Common myeloid progenitor, CD34-positive (primary cell): ENCODE measurements at regions not wholly inside any gene's neighbourhood (a gene's known extent, or its start where the extent isn't known, plus 50 kb on each side); places are given as distances from the start of the nearest gene placed in this dataset.
A peak's percentile ranks its signal among the peaks of the same experiment; 100 is the strongest.
"Not testable (repeated sequence)": the region's sequence is repeated elsewhere in the genome, so short reads cannot be mapped to it uniquely, and the experiment has no call there.

Source experiments
- CTCF ChIA-PET: fragments of 350-600 bp; sonication (Branson Sonifier 250); formaldehyde crosslinking; loops from one replicate; lab custom pipeline; 2021; ENCODE audit warnings: antibody characterized with exemption; lab: Charles Lee
- POLR2A ChIA-PET: fragments of 350-600 bp; sonication (Branson Sonifier 250); formaldehyde crosslinking; loops from one replicate; lab custom pipeline; 2021; ENCODE audit warnings: antibody characterized with exemption; lab: Charles Lee
- DNase-seq, 3 donors: peaks; one replicate each; pipeline versions ENCODE4 v3.0.0 to v3.0.0-alpha.2; 2013
- H3K27ac ChIP-seq, 2 experiments: 1 replicate in 1 of 2; 2 replicates in 1 of 2; pipeline ENCODE4 v1.7.0; 2013; ENCODE audit warnings: inconsistent platforms in 2 of 2, low read length in 2 of 2, mild to moderate bottlenecking in 2 of 2, low read depth in 1 of 2, moderate library complexity in 1 of 2; ENCODE audit not compliant: severe bottlenecking in 2 of 2, insufficient read depth in 1 of 2, poor library complexity in 1 of 2
- H3K27me3 ChIP-seq, 5 experiments: replicated peaks in 2 of 5; 1 replicate in 3 of 5; 2 replicates in 2 of 5; pipeline versions ENCODE4 v1.6.1 to v1.7.0; 2013; ENCODE audit warnings: low read length in 4 of 5, mild to moderate bottlenecking in 2 of 5, moderate library complexity in 2 of 5, inconsistent platforms in 1 of 5; ENCODE audit not compliant: insufficient read depth in 5 of 5, control insufficient read depth in 4 of 5
- H3K36me3 ChIP-seq, 4 experiments: 1 replicate in 2 of 4; 2 replicates in 2 of 4; pipeline versions ENCODE4 v1.6.1 to v1.7.0; 2013; ENCODE audit warnings: low read length in 3 of 4, control low read depth in 1 of 4, mild to moderate bottlenecking in 1 of 4; ENCODE audit not compliant: control insufficient read depth in 4 of 4, insufficient read depth in 4 of 4
- H3K4me1 ChIP-seq, 4 experiments: 1 replicate in 3 of 4; 2 replicates in 1 of 4; pipeline versions ENCODE4 v1.6.1 to v1.7.1; 2013; ENCODE audit warnings: low read length in 3 of 4, mild to moderate bottlenecking in 3 of 4, control low read depth in 1 of 4, inconsistent platforms in 1 of 4, moderate library complexity in 1 of 4; ENCODE audit not compliant: control insufficient read depth in 4 of 4, insufficient read depth in 4 of 4; ENCODE audit errors: control extremely low read depth in 1 of 4
- H3K4me3 ChIP-seq, 7 experiments: 1 replicate in 4 of 7; 2 replicates in 3 of 7; pipeline versions ENCODE4 v1.5.1 to v1.7.0; 2013; ENCODE audit warnings: mild to moderate bottlenecking in 7 of 7, low read length in 6 of 7, moderate library complexity in 6 of 7, inconsistent platforms in 2 of 7, low read depth in 2 of 7, control low read depth in 1 of 7; ENCODE audit not compliant: insufficient read depth in 4 of 7, control insufficient read depth in 1 of 7; ENCODE audit errors: extremely low read depth in 1 of 7
- H3K9me3 ChIP-seq, 5 experiments: 1 replicate in 4 of 5; 2 replicates in 1 of 5; pipeline versions ENCODE4 v1.6.1 to v1.7.1; 2013; ENCODE audit warnings: low read length in 4 of 5, mild to moderate bottlenecking in 2 of 5, inconsistent platforms in 1 of 5, low read depth in 1 of 5, moderate library complexity in 1 of 5; ENCODE audit not compliant: control insufficient read depth in 4 of 5, insufficient read depth in 2 of 5; ENCODE audit errors: control extremely low read depth in 1 of 5
- WGBS: methylation state at CpG from one replicate; pipeline ENCODE4 v1.1.5; 2013; ENCODE audit not compliant: insufficient coverage; 5-methylcytosine and 5-hydroxymethylcytosine counted together

GRCh38 chr19:29887442-29887855, 54.6 kb upstream of the URI1 start:
- Histone ChIP-seq H3K36me3 (no peaks in the 10 kb centered on the region), H3K4me3 (peak overlapping the region in 2 of 7 experiments; percentile 28 to 37), H3K27ac (no peak overlapping the region), H3K9me3 (no peaks in the 10 kb centered on the region), H3K27me3 (no peaks in the 10 kb centered on the region), H3K4me1 (peaks cover 3 to 32% (median 27%) of the 10 kb centered on the region in 4 experiments)
- CTCF ChIA-PET: interaction anchor here (0.9 to 3.7 kb wide), 9 partner anchors 9 to 127 kb away, joined by 3 to 11 read pairs (median 7); no protein-coding TSS in a partner anchor
- DNase-seq: peak; percentile 76 to 91 (median 85)
- 0% methylated on average over 2 of the region's 2 CpGs for WGBS
- POLR2A ChIA-PET: interaction anchor here (1.5 kb wide), 1 partner anchor 55 kb away, joined by 9 read pairs; the partner anchor contains the start of gene URI1

DNA sequence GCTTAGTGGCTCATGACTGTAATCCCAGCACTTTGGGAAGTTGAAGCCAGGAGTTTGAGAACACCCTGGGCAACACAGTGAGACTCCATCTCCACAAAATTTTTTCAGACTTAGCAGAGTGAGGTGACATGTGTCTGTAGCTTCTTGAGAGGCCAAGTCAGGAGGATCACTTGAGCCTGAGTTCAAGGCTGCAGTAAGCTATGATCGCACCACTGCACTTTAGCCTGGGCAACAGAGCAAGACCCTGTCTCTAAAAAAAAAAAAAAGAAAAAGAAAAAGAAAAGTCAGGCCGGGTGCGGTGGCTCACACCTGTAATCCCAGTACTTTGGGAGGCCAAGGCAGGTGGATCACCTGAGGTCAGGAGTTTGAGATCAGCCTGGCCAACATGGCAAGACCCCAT, 54.0 kb upstream of the URI1 start:
- not testable (repeated sequence) for H3K27ac ChIP-seq, H3K27me3 ChIP-seq, H3K9me3 ChIP-seq, H3K36me3 ChIP-seq, DNase-seq
- CTCF ChIA-PET: interaction anchor here (0.6 to 3.7 kb wide), 9 partner anchors 8 to 128 kb away, joined by 3 to 11 read pairs (median 3); no protein-coding TSS in a partner anchor
- peak overlapping the region in 1 of 7 experiments; percentile 26 for H3K4me3 ChIP-seq
- POLR2A ChIA-PET: interaction anchor here (0.7 to 1.5 kb wide), 2 partner anchors 7 to 54 kb away, joined by 3 to 9 read pairs; partner anchors contain the start of gene URI1
- peaks cover 3 to 32% (median 27%) of the 10 kb centered on the region in 4 experiments for H3K4me1 ChIP-seq
- WGBS: 100% methylated on average over 1 of the region's 3 CpGs

DNA sequence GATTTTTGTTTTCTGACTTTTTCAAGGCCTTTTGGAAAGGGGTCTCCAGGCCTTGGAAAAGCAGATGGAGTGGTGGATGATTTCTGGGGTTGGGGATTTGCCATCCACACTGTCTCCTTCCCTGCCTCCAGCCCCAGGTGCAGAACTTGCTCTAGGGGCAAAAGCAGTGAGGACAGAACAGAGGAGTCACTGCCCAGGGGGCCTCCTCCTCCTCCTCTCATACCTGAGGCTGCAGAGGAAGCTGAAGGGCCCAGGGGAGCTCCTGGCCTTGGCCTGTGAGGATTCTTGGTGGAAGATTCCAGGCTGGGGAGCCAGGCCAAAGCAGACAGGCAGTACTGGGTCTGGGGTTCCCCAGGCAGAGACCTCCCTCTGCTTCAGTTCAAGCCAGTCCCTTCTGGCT, 52.3 kb upstream of the URI1 start:
- no peak overlapping the region for H3K27ac ChIP-seq
- H3K9me3 ChIP-seq: no peaks in the 10 kb centered on the region
- ChIA-PET POLR2A (no interaction called here), CTCF (no interaction called here)
- no peaks in the 10 kb centered on the region for H3K27me3 ChIP-seq
- no peak overlapping the region for H3K4me3 ChIP-seq
- no peak for DNase-seq
- H3K4me1 ChIP-seq: peaks cover 6 to 44% (median 41%) of the 10 kb centered on the region in 4 experiments
- no peaks in the 10 kb centered on the region for H3K36me3 ChIP-seq

DNA sequence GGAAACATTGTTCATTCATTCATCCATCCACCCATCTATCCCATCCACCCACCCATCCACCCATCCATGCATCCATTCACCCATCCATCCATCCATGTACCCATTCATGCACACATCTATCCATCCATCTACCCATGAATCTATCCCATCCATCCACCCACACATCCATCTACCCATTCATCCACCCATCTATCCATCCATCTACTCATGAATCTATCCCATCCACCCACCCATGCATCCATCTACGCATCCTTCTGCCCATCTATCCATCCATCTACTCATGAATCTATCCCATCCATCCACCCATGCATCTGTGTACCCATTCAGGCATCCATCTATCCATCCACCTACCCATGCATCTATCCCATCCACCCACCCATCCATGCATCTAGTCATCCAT, 51.6 kb upstream of the URI1 start:
- Histone ChIP-seq H3K4me1 (peaks cover 6 to 43% (median 40%) of the 10 kb centered on the region in 4 experiments), H3K27me3 (no peaks in the 10 kb centered on the region), H3K4me3 (no peak overlapping the region), H3K27ac (no peak overlapping the region), H3K9me3 (no peaks in the 10 kb centered on the region), H3K36me3 (no peaks in the 10 kb centered on the region)
- CTCF ChIA-PET: no interaction called here
- POLR2A ChIA-PET: no interaction called here
- DNase-seq: no peak
- WGBS: 92% methylated on average over 1 of the region's 1 CpG
